Epithelial cell of esophagus (primary cell): ENCODE measurements at regions not wholly inside any gene's neighbourhood (a gene's known extent, or its start where the extent isn't known, plus 50 kb on each side); places are given as distances from the start of the nearest gene placed in this dataset.

Experiments used
- DNase-seq: peaks from one replicate; pipeline ENCODE4 v3.0.0; 2010; ENCODE audit warnings: low read depth
- H3K4me3 ChIP-seq: 2 replicates; pipeline ENCODE4 v1.5.1; 2011; ENCODE audit warnings: mild to moderate bottlenecking, low read length, control low read depth
- TF ChIP-seq, protein P1 (sequence below): IDR thresholded peaks from 2 replicates; pipeline ENCODE4 v1.5.1; 2011; ENCODE audit warnings: low read depth, mild to moderate bottlenecking, low read length, control low read depth, inconsistent platforms; ENCODE audit not compliant: insufficient read depth; ENCODE audit errors: missing control alignments

DNA sequence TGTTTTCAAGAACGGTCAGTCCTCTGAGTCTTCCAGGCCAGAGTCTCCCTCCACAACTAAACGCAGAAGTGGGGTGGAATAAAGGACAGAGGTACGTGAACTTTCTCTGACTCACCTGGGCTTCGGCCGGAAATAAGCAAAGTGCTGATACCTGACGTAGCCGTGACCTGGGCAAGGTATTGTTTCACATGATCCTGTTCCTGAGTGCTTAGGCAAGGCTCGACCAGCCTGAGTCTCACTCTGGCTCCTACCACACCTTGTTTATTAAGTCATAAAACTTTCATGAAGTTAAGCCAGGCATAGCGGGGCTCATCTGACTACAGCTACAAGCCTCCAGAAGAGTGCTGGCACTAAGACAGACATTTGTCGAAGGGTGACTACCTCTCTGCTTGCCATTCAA, 327.5 kb downstream of the SETD4 start:
- DNase-seq: peak; percentile 53
- TF ChIP-seq, protein P1, sequence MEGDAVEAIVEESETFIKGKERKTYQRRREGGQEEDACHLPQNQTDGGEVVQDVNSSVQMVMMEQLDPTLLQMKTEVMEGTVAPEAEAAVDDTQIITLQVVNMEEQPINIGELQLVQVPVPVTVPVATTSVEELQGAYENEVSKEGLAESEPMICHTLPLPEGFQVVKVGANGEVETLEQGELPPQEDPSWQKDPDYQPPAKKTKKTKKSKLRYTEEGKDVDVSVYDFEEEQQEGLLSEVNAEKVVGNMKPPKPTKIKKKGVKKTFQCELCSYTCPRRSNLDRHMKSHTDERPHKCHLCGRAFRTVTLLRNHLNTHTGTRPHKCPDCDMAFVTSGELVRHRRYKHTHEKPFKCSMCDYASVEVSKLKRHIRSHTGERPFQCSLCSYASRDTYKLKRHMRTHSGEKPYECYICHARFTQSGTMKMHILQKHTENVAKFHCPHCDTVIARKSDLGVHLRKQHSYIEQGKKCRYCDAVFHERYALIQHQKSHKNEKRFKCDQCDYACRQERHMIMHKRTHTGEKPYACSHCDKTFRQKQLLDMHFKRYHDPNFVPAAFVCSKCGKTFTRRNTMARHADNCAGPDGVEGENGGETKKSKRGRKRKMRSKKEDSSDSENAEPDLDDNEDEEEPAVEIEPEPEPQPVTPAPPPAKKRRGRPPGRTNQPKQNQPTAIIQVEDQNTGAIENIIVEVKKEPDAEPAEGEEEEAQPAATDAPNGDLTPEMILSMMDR: no peak
- H3K4me3 ChIP-seq: no peak overlapping the region

DNA sequence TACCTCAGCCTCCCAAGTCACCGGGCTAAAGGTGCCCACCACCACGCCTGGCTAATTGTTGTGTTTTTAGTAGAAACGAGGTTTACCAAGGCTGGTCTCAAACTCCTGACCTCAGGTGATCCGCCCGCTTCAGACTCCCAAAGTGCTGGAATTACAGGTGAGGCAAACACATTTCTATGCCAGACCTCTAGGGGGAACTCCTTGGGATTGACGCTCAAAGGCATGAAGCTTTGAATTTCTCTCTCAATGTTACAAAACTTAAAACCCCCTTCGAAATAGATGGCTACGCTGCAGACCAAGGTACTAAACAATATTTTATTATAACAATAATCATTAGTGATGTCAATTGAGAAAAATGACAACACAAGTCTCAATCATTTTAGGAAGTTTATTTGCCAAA, 330.0 kb downstream of the SETD4 start:
- DNase-seq: no peak
- no peak overlapping the region for H3K4me3 ChIP-seq
- TF ChIP-seq, protein P1: no peak

DNA sequence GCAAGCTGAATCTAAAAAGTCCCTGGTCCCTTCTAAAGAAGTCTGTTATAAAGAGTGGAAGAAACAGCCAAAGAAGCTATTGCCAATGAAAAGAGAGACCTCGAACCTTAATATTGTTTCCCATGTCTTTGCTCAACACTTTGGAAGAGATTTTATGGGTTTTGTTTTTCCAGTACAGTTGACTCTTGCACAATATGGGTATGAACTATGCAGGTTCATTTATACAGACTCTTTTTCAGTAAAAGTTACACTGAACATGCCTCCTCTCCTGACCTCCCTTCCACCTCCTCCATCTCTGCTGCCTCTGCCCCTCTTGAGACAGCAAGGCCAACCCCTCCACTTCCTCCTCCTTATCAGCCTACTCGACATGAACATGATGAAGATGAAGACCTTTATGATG, 332.5 kb downstream of the SETD4 start:
- DNase-seq: no peak
- H3K4me3 ChIP-seq: no peak overlapping the region
- TF ChIP-seq, protein P1: no peak

DNA sequence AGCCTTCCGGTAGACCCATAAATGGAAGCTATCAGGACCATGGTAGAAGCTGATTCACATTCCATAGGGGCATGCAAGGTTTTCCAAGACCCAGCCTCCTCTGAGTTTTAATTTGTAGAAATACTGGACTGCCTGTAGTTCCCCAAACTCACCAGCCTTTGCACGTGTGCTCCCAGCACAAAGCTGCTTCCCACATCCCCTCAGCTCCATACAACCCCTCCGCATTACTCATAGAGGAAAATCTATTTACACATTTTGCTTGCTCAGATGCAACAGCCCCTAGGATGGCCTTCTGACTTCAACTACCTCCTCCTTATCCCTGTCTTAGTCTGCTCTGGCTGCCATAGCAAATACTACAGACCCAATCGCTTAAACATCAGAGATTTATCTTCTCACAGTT, 336.2 kb downstream of the SETD4 start:
- TF ChIP-seq, protein P1: no peak
- H3K4me3 ChIP-seq: no peak overlapping the region
- no peak for DNase-seq

DNA sequence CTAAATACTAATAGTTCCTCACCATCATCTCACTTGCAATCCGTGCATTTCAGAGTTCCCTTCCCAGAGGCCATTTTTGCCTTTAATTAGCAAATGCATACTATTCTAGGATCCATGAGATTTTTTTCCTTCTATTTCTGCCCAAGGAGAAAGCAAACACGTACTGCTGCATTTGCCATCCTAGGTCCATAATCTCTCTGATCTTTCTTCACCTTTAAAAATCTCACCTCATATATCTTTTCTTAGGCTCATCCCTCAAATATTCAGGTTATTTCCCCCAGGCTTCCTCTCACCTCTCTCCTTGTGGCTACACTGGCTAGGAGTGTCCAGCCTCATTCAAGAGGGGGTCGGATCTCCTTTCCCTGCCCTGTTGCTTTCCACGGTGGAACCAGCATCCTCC, 338.6 kb downstream of the SETD4 start:
- H3K4me3 ChIP-seq: no peak overlapping the region
- TF ChIP-seq, protein P1: no peak

DNA sequence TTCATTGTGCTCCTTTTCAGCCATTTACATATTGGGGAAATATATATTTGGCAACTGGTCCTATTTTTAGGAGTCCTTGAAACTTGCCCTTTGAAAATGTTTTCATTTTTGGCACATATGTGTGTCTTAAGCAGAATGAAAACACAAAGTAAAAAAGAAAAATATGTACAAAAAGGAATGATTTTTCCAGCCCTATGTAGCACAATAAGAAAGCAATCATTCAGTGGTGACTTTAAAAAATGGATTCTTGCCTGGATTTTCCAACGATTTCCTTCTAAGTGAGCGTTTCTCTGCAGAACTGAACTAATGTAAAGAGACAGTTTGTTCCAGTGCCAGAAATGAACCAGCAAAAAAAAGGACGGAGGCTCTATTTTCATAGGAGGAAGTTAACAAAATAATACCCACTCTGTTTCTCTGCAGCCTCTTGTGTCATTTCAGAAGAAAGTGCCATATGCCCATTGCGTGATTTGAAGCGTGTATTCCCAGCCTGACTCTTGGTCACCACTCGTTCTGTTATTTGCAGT, 340.1 kb downstream of the SETD4 start:
- no peak for DNase-seq
- H3K4me3 ChIP-seq: no peak overlapping the region
- TF ChIP-seq, protein P1: no peak

More for the DNA sequence above, 338.6 kb downstream of the SETD4 start:
- no peak for DNase-seq

DNA sequence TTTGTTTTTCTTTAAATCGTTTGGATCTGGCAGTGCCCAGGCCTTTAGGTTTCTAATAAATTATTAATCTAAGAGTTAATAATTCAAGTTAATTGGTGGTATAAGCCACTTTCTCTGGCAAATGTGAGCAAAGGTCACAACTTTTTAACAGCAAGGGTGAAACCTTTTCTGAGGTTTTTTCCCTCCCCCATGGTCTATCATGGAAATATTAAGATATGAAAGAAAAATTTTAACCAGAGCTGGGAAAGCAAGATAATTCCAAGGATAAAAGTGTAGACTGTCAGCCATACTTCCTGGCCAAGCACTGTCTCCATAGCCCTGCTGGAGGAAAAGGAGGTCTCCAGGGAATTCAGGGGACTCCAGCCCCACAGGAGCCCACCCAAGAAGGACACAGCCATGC, 341.2 kb downstream of the SETD4 start:
- TF ChIP-seq, protein P1: no peak

More for the DNA sequence above, 341.2 kb downstream of the SETD4 start:
- DNase-seq: no peak
- H3K4me3 ChIP-seq: no peak overlapping the region
